ENCODE measurements at regions not wholly inside any gene's neighbourhood (a gene's known extent, or its start where the extent isn't known, plus 50 kb on each side); places are given as distances from the start of the nearest gene placed in this dataset.
"Not testable (repeated sequence)": the region's sequence is repeated elsewhere in the genome, so short reads cannot be mapped to it uniquely, and the experiment has no call there.

GRCh38 chr11:45384016-45384415 is 97.9 kb upstream of the SYT13 start:
- DNase-seq = no peak

GRCh38 chr11:45383224-45383623 is 97.1 kb upstream of the SYT13 start:
- DNase-seq = peak in 5 of 14 donors; percentile 12 to 39 (median 23)

- no peak for DNase-seq
Measured at GRCh38 chr11:45382133-45382878, 96.2 kb upstream of the SYT13 start.

GRCh38 chr11:45379162-45379863 is 93.2 kb upstream of the SYT13 start:
- DNase-seq = no peak

GRCh38 chr11:45378516-45378915 is 92.4 kb upstream of the SYT13 start:
- no peak for DNase-seq

GRCh38 chr11:45374653-45375059 is 88.5 kb upstream of the SYT13 start:
- DNase-seq = no peak

GRCh38 chr11:45374130-45374529 is 88.0 kb upstream of the SYT13 start:
- no peak for DNase-seq

- DNase-seq = no peak
Measured at GRCh38 chr11:45373506-45374035, 87.4 kb upstream of the SYT13 start.

- not testable (repeated sequence) for DNase-seq
Measured at GRCh38 chr11:45372414-45372813, 86.3 kb upstream of the SYT13 start.

- peak in 11 of 14 donors; percentile 11 to 65 (median 43) for DNase-seq
Measured at GRCh38 chr11:45371251-45372115, 85.3 kb upstream of the SYT13 start.

- DNase-seq = peak in 1 of 14 donors; percentile 10
Measured at GRCh38 chr11:45369313-45369712, 83.2 kb upstream of the SYT13 start.

- no peak for DNase-seq
Measured at GRCh38 chr11:45368697-45369096, 82.6 kb upstream of the SYT13 start.

- no peak for DNase-seq
Measured at GRCh38 chr11:45366619-45367190, 80.6 kb upstream of the SYT13 start.

- peak in 6 of 14 donors; percentile 10 to 47 (median 23) for DNase-seq
Measured at GRCh38 chr11:45365961-45366618, 79.9 kb upstream of the SYT13 start.

GRCh38 chr11:45362636-45363035 is 76.5 kb upstream of the SYT13 start:
- no peak for DNase-seq

- no peak for DNase-seq
Measured at GRCh38 chr11:45361551-45361950, 75.4 kb upstream of the SYT13 start.

- peak in 1 of 14 donors; percentile 46 for DNase-seq
Measured at GRCh38 chr11:45355706-45356041, 69.5 kb upstream of the SYT13 start.

GRCh38 chr11:45354976-45355705 is 69.0 kb upstream of the SYT13 start:
- DNase-seq = peak; percentile 20 to 86 (median 72)

GRCh38 chr11:45348729-45349128 is 62.6 kb upstream of the SYT13 start:
- no peak for DNase-seq

GRCh38 chr11:45347348-45348082 is 61.4 kb upstream of the SYT13 start:
- no peak for DNase-seq
